GM23338 (cell line): ENCODE measurements at regions not wholly inside any gene's neighbourhood (a gene's known extent, or its start where the extent isn't known, plus 50 kb on each side); places are given as distances from the start of the nearest gene placed in this dataset.

Experiments
- ATAC-seq: fragments of 200-7000 bp; cut with Tn5 transposase; 3 replicates; pipeline ENCODE4 v1.9.1; 2020
- DNase-seq: peaks from one replicate; pipeline ENCODE4 v3.0.0-alpha.2; 2015; ENCODE audit warnings: low spot score
- H2AFZ ChIP-seq: fragments of 200-600 bp; sonication (generic); 2 replicates; pipeline ENCODE4 v1.8.0; 2016; ENCODE audit warnings: antibody characterized with exemption, mild to moderate bottlenecking, moderate library complexity
- H3F3A ChIP-seq: fragments of 200-600 bp; sonication (generic); replicated peaks from 2 replicates; pipeline ENCODE4 v1.8.0; 2017; ENCODE audit warnings: antibody characterized with exemption, mixed run types, low read depth
- H3K27ac ChIP-seq: fragments of 200-600 bp; sonication (generic); 2 replicates; pipeline ENCODE4 v1.6.1; 2016; ENCODE audit warnings: low read depth
- H3K27me3 ChIP-seq: fragments of 200-600 bp; sonication (generic); 2 replicates; pipeline ENCODE4 v1.8.0; 2016; ENCODE audit warnings: mild to moderate bottlenecking, mixed run types, moderate library complexity; ENCODE audit not compliant: insufficient read depth
- H3K36me3 ChIP-seq: fragments of 200-600 bp; sonication (generic); 2 replicates; pipeline ENCODE4 v1.8.0; 2016; ENCODE audit warnings: mild to moderate bottlenecking; ENCODE audit not compliant: insufficient read depth
- H3K4me1 ChIP-seq: fragments of 200-600 bp; sonication (generic); 2 replicates; pipeline ENCODE4 v1.8.0; 2016; ENCODE audit warnings: mild to moderate bottlenecking, moderate library complexity; ENCODE audit not compliant: insufficient read depth
- H3K4me2 ChIP-seq: fragments of 200-600 bp; sonication (generic); 2 replicates; pipeline ENCODE4 v1.7.1; 2017; ENCODE audit warnings: mixed run types
- H3K4me3 ChIP-seq: fragments of 200-600 bp; sonication (generic); 2 replicates; pipeline ENCODE4 v1.6.1; 2016; ENCODE audit warnings: mixed run types
- H3K79me2 ChIP-seq: fragments of 200-600 bp; sonication (generic); replicated peaks from 2 replicates; pipeline ENCODE4 v1.8.0; 2017; ENCODE audit warnings: mild to moderate bottlenecking; ENCODE audit not compliant: insufficient read depth
- H3K9me2 ChIP-seq: fragments of 200-600 bp; sonication (generic); 2 replicates; pipeline ENCODE4 v1.8.0; 2017; ENCODE audit not compliant: insufficient read depth
- H4K20me1 ChIP-seq: fragments of 200-600 bp; sonication (generic); replicated peaks from 2 replicates; pipeline ENCODE4 v1.8.0; 2017; ENCODE audit warnings: mild to moderate bottlenecking; ENCODE audit not compliant: insufficient read depth
- H3K27ac Mint-ChIP-seq: 2 replicates; pipeline ENCODE4 v1.8.0; 2020; ENCODE audit warnings: inconsistent platforms, mild to moderate bottlenecking, moderate library complexity, mixed read lengths
- H3K27me3 Mint-ChIP-seq: 3 replicates; pipeline ENCODE4 v1.8.0; 2022; ENCODE audit warnings: low read depth, mild to moderate bottlenecking, moderate library complexity, mixed read lengths, inconsistent platforms; ENCODE audit not compliant: insufficient read depth, poor library complexity
- H3K36me3 Mint-ChIP-seq: 3 replicates; pipeline ENCODE4 v1.8.0; 2021; ENCODE audit warnings: low read depth, mild to moderate bottlenecking, inconsistent platforms, moderate library complexity, mixed read lengths
- H3K4me1 Mint-ChIP-seq: 3 replicates; pipeline ENCODE4 v1.8.0; 2020; ENCODE audit warnings: mild to moderate bottlenecking, inconsistent platforms, mixed read lengths
- H3K4me3 Mint-ChIP-seq: 3 replicates; pipeline ENCODE4 v1.8.0; 2021; ENCODE audit warnings: moderate library complexity, mild to moderate bottlenecking, inconsistent platforms, mixed read lengths
- H3K9me3 Mint-ChIP-seq: 3 replicates; pipeline ENCODE4 v1.8.0; 2020; ENCODE audit warnings: moderate library complexity, mild to moderate bottlenecking, inconsistent platforms, mixed read lengths
- CREB1 ChIP-seq: fragments of 250-450 bp; sonication (Bioruptor Pico); IDR thresholded peaks from 2 replicates; pipeline ENCODE4 v1.5.0; 2020; ENCODE audit warnings: low read depth, mild to moderate bottlenecking, moderate library complexity
- CTCF ChIP-seq, 2 experiments: fragments of 200-600 bp in 1 of 2; sonication (generic) in 1 of 2; conservative IDR thresholded peaks; 2 replicates each; pipeline versions ENCODE4 v1.5.1 to v1.6.1; 2016 to 2017; ENCODE audit warnings: antibody characterized with exemption in 2 of 2, low read depth in 2 of 2, mild to moderate bottlenecking in 2 of 2, moderate library complexity in 1 of 2
- EZH2 ChIP-seq: fragments of 200-600 bp; sonication (generic); IDR thresholded peaks from one replicate; pipeline ENCODE4 v1.8.0; 2017; ENCODE audit warnings: antibody characterized with exemption, mild to moderate bottlenecking, low read depth; ENCODE audit not compliant: unreplicated experiment
- NANOG ChIP-seq: IDR thresholded peaks from 2 replicates; pipeline ENCODE4 v1.6.1; 2016; ENCODE audit warnings: antibody characterized with exemption, borderline replicate concordance
- POLR2AphosphoS5 ChIP-seq: IDR thresholded peaks from 2 replicates; pipeline ENCODE4 v1.6.1; 2016; ENCODE audit warnings: antibody characterized with exemption, low read depth
- STAT1 ChIP-seq: IDR thresholded peaks from one replicate; pipeline ENCODE4 v1.6.1; 2016; ENCODE audit warnings: antibody characterized with exemption; ENCODE audit not compliant: unreplicated experiment
- ZNF331 ChIP-seq: fragments of 250-450 bp; sonication (Bioruptor Pico); IDR thresholded peaks from 2 replicates; pipeline ENCODE4 v1.5.0; 2020; ENCODE audit warnings: low read depth, mild to moderate bottlenecking, moderate library complexity
- ZNF462 ChIP-seq: fragments of 250-450 bp; sonication (Bioruptor Pico); IDR thresholded peaks from 2 replicates; pipeline ENCODE4 v1.5.0; 2020; ENCODE audit warnings: mild to moderate bottlenecking, moderate library complexity
- TF ChIP-seq, protein P1 (sequence below): IDR thresholded peaks from 2 replicates; pipeline ENCODE4 v1.6.1; 2016; ENCODE audit warnings: antibody characterized with exemption

GRCh38 chr2:100691846-100692245 lies 128.1 kb upstream of the NPAS2 start (continued):
- no peak for TF ChIP-seq NANOG
- TF ChIP-seq EZH2, result no peak

GRCh38 chr2:100692381-100692780 lies 127.6 kb upstream of the NPAS2 start:
- Histone ChIP-seq H3K27me3 (no peaks in the 10 kb centered on the region), H2AFZ (no peak overlapping the region), H3K4me3 (no peak overlapping the region), H4K20me1 (no peaks in the 10 kb centered on the region), H3F3A (no peaks in the 10 kb centered on the region), H3K36me3 (no peaks in the 10 kb centered on the region), H3K79me2 (no peaks in the 10 kb centered on the region), H3K4me2 (no peak overlapping the region), H3K4me1 (0 out of 2 replicates have a peak, but pooled peaks cover 5% of the 10 kb centered on the region), H3K9me2 (peaks cover 13% of the 10 kb centered on the region), H3K27ac (no peak overlapping the region)
- Mint-ChIP-seq H3K9me3 (peaks cover 14% of the 10 kb centered on the region; the same call in 2 of the 3 replicates), H3K27ac (no peak overlapping the region), H3K4me3 (no peak overlapping the region), H3K27me3 (no peaks in the 10 kb centered on the region), H3K36me3 (peaks cover 2% of the 10 kb centered on the region; the same call in 1 of the 3 replicates), H3K4me1 (peaks cover 8% of the 10 kb centered on the region; the same call in 2 of the 3 replicates)
- ATAC-seq (no peak), DNase-seq (no peak)
- TF ChIP-seq CREB1 (CRISPR knock-in tag) (no peak), STAT1 (no peak)

DNA sequence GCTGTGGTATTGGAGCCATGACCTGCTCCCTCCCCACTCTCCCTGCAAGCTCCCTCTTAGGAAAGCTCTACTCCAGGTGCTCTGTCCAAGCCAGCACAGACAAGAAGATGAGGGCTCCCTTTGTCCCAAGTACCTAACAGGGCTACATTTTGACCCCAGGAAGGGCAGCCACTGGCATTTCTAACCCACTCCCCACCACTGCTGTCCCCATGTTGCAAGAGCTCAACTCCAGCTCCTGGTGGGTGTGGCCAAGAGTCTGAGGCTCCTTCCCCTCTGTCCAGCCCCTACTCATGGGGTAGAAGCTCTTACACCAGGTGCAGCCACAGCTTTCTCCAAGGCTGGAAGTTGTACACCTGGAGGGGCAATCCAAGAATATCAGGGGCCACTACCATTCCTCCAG lies 127.0 kb upstream of the NPAS2 start:
- no peak overlapping the region for H3K27ac Mint-ChIP-seq
- Histone ChIP-seq H3K27ac (no peak overlapping the region), H3F3A (no peaks in the 10 kb centered on the region), H3K36me3 (no peaks in the 10 kb centered on the region), H3K27me3 (no peaks in the 10 kb centered on the region), H3K79me2 (no peaks in the 10 kb centered on the region), H3K9me2 (peaks cover 13% of the 10 kb centered on the region), H2AFZ (no peak overlapping the region), H4K20me1 (no peaks in the 10 kb centered on the region), H3K4me2 (no peak overlapping the region), H3K4me3 (no peak overlapping the region), H3K4me1 (0 out of 2 replicates have a peak, but pooled peaks cover 5% of the 10 kb centered on the region)
- H3K4me3 Mint-ChIP-seq, result no peak overlapping the region
- ATAC-seq (no peak), DNase-seq (no peak)
- H3K36me3 Mint-ChIP-seq, result peaks cover 2% of the 10 kb centered on the region; the same call in 1 of the 3 replicates
- H3K27me3 Mint-ChIP-seq, result no peaks in the 10 kb centered on the region
- H3K9me3 Mint-ChIP-seq, result peaks cover 12% of the 10 kb centered on the region; the same call in 2 of the 3 replicates
- H3K4me1 Mint-ChIP-seq, result peaks cover 8% of the 10 kb centered on the region; the same call in 2 of the 3 replicates
- TF ChIP-seq ZNF331, result no peak
- TF ChIP-seq, protein P1, sequence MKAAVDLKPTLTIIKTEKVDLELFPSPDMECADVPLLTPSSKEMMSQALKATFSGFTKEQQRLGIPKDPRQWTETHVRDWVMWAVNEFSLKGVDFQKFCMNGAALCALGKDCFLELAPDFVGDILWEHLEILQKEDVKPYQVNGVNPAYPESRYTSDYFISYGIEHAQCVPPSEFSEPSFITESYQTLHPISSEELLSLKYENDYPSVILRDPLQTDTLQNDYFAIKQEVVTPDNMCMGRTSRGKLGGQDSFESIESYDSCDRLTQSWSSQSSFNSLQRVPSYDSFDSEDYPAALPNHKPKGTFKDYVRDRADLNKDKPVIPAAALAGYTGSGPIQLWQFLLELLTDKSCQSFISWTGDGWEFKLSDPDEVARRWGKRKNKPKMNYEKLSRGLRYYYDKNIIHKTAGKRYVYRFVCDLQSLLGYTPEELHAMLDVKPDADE, result no peak
- TF ChIP-seq CREB1 (CRISPR knock-in tag), result no peak
- no peak for TF ChIP-seq ZNF462
- no peak for TF ChIP-seq POLR2AphosphoS5
- TF ChIP-seq NANOG, result no peak
- TF ChIP-seq STAT1, result no peak
- TF ChIP-seq CTCF (conservative IDR thresholded peaks at IDR 0.05; ENCODE audit: low read depth in 2 of 2), result no peak
